GM21529 (cell line): ENCODE measurements at regions not wholly inside any gene's neighbourhood (a gene's known extent, or its start where the extent isn't known, plus 50 kb on each side); places are given as distances from the start of the nearest gene placed in this dataset.
A peak's percentile ranks its signal among the peaks of the same experiment; 100 is the strongest.

Experiments used
- ATAC-seq: cut with Tn5 transposase; IDR thresholded peaks from one replicate; pipeline ENCODE4 v1.9.1; 2021; ENCODE audit not compliant: unreplicated experiment

GRCh38 chr6:138607478-138608433 lies 108.5 kb upstream of the NHSL1 start:
- ATAC-seq: no peak

GRCh38 chr6:138608896-138609295 lies 109.6 kb upstream of the NHSL1 start:
- no peak for ATAC-seq

- no peak for ATAC-seq
Measured at GRCh38 chr6:138609801-138610430, 110.6 kb upstream of the NHSL1 start.

GRCh38 chr6:138610816-138611215 lies 111.5 kb upstream of the NHSL1 start:
- ATAC-seq: no peak

- no peak for ATAC-seq
Measured at GRCh38 chr6:138614151-138614550, 114.9 kb upstream of the NHSL1 start.

- ATAC-seq: no peak
Measured at GRCh38 chr6:138618168-138618567, 118.9 kb upstream of the NHSL1 start.

GRCh38 chr6:138620630-138621029 lies 121.3 kb upstream of the NHSL1 start:
- ATAC-seq: no peak

GRCh38 chr6:138622967-138623366 lies 123.7 kb upstream of the NHSL1 start:
- ATAC-seq: no peak

- no peak for ATAC-seq
Measured at GRCh38 chr6:138631566-138631965, 132.3 kb upstream of the NHSL1 start.

- no peak for ATAC-seq
Measured at GRCh38 chr6:138637822-138638221, 135.7 kb upstream of the CCDC28A start.

- ATAC-seq: no peak
Measured at GRCh38 chr6:138638604-138639003, 135.0 kb upstream of the CCDC28A start.

GRCh38 chr6:138640028-138640427 lies 133.5 kb upstream of the CCDC28A start:
- ATAC-seq: no peak

- ATAC-seq: no peak
Measured at GRCh38 chr6:138643210-138643609, 130.4 kb upstream of the CCDC28A start.

GRCh38 chr6:138645976-138646640 lies 127.5 kb upstream of the CCDC28A start:
- ATAC-seq: no peak

GRCh38 chr6:138647006-138647405 lies 126.6 kb upstream of the CCDC28A start:
- ATAC-seq: no peak

- ATAC-seq: no peak
Measured at GRCh38 chr6:138648127-138648526, 125.4 kb upstream of the CCDC28A start.

GRCh38 chr6:138651491-138651890 lies 122.1 kb upstream of the CCDC28A start:
- no peak for ATAC-seq

GRCh38 chr6:138652824-138653223 lies 120.7 kb upstream of the CCDC28A start:
- no peak for ATAC-seq

GRCh38 chr6:138653435-138653834 lies 120.1 kb upstream of the CCDC28A start:
- no peak for ATAC-seq

GRCh38 chr6:138654715-138655634 lies 118.6 kb upstream of the CCDC28A start:
- peak; percentile 100 for ATAC-seq

GRCh38 chr6:138655828-138656227 lies 117.7 kb upstream of the CCDC28A start:
- no peak for ATAC-seq
